ENCODE measurements at regions not wholly inside any gene's neighbourhood (a gene's known extent, or its start where the extent isn't known, plus 50 kb on each side); places are given as distances from the start of the nearest gene placed in this dataset.
A peak's percentile ranks its signal among the peaks of the same experiment; 100 is the strongest.
"Not testable (repeated sequence)": the region's sequence is repeated elsewhere in the genome, so short reads cannot be mapped to it uniquely, and the experiment has no call there.

DNA sequence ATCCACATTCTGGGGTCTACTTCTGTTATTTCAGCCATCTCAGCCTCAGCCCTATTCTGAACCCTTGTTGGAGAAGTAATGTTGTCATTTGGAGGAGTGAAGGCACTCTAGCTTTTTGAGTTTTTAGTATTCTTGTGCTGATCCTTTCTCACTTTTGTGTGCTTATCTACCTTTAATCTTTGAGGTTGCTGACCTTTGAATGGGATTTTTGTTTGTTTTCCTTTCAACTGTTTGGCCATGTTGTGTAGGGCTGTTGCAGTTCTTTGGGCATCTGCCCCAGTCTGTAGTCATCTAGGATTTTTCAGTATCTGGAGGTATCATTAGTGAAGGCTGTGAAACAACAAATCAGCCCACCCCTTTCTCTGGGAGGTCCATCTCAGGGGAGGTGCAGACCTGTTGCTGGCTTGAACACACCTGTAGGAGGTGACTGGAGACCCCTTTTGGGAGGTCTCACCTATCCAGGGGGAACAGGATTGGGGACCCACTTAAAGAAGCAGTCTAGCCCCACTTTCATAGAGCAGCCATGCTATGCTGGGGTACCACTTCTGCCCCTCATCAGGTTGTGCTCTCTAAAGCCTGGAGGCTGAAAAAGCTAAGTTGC is 1391.4 kb downstream of the UQCRFS1 start:
- DNase-seq = no peak
- no peaks in the 10 kb centered on the region for H3K27me3 Mint-ChIP-seq
- H3K36me3 Mint-ChIP-seq = peaks cover 17% of the 10 kb centered on the region
- H3K9me3 Mint-ChIP-seq = peaks cover 3 to 48% (median 14%) of the 10 kb centered on the region in 7 donors
- H3K27ac ChIP-seq (ENCODE audit: insufficient read depth, low read length, poor library complexity, severe bottlenecking) = no peak overlapping the region
- no peaks in the 10 kb centered on the region for H3K4me1 ChIP-seq (ENCODE audit: control insufficient read depth, insufficient read depth, low read length, poor library complexity, severe bottlenecking)
- H3K27me3 ChIP-seq (ENCODE audit: control insufficient read depth, insufficient read depth, low read length) = no peaks in the 10 kb centered on the region
- H3K36me3 ChIP-seq (ENCODE audit: control insufficient read depth, insufficient read depth, low read length) = no peaks in the 10 kb centered on the region
- H3K4me3 ChIP-seq (ENCODE audit: low read depth, low read length) = no peak overlapping the region
- no peak for ATAC-seq (ENCODE audit: low read depth in 2 of 2)
- H3K27ac Mint-ChIP-seq = no peak overlapping the region
- no peak overlapping the region for H3K4me3 Mint-ChIP-seq
- H3K9me3 ChIP-seq (ENCODE audit: control insufficient read depth in 2 of 2, low read length in 2 of 2) = peaks cover 4 to 20% of the 10 kb centered on the region in 2 experiments
- no peaks in the 10 kb centered on the region for H3K4me1 Mint-ChIP-seq

GRCh38 chr19:27815985-27816384 is 1397.0 kb downstream of the UQCRFS1 start:
- no peak overlapping the region for H3K4me3 Mint-ChIP-seq
- H3K27me3 ChIP-seq (ENCODE audit: control insufficient read depth, insufficient read depth, low read length) = no peaks in the 10 kb centered on the region
- ATAC-seq (ENCODE audit: low read depth in 2 of 2) = no peak
- peaks cover 0 to 2% (median 0%) of the 10 kb centered on the region in 4 donors for H3K4me1 Mint-ChIP-seq
- peaks cover 4 to 14% of the 10 kb centered on the region in 2 experiments for H3K9me3 ChIP-seq (ENCODE audit: control insufficient read depth in 2 of 2, low read length in 2 of 2)
- peaks cover 10% of the 10 kb centered on the region for H3K36me3 Mint-ChIP-seq
- no peak overlapping the region for H3K27ac ChIP-seq (ENCODE audit: insufficient read depth, low read length, poor library complexity, severe bottlenecking)
- H3K9me3 Mint-ChIP-seq = peaks cover 4 to 53% (median 11%) of the 10 kb centered on the region in 7 donors
- H3K4me3 ChIP-seq (ENCODE audit: low read depth, low read length) = no peak overlapping the region
- DNase-seq = no peak
- no peaks in the 10 kb centered on the region for H3K4me1 ChIP-seq (ENCODE audit: control insufficient read depth, insufficient read depth, low read length, poor library complexity, severe bottlenecking)
- H3K27me3 Mint-ChIP-seq = no peaks in the 10 kb centered on the region
- no peak overlapping the region for H3K27ac Mint-ChIP-seq
- no peaks in the 10 kb centered on the region for H3K36me3 ChIP-seq (ENCODE audit: control insufficient read depth, insufficient read depth, low read length)

GRCh38 chr19:27814834-27815233 is 1398.1 kb downstream of the UQCRFS1 start:
- not testable (repeated sequence) for H3K4me3 Mint-ChIP-seq
- peaks cover 6 to 52% (median 11%) of the 10 kb centered on the region in 7 donors for H3K9me3 Mint-ChIP-seq

GRCh38 chr19:27814274-27814673 is 1398.7 kb downstream of the UQCRFS1 start:
- not testable (repeated sequence) for H3K36me3 Mint-ChIP-seq; H3K27me3 ChIP-seq (ENCODE audit: control insufficient read depth, insufficient read depth, low read length); H3K36me3 ChIP-seq (ENCODE audit: control insufficient read depth, insufficient read depth, low read length); ATAC-seq (ENCODE audit: low read depth in 2 of 2); DNase-seq; H3K4me1 ChIP-seq (ENCODE audit: control insufficient read depth, insufficient read depth, low read length, poor library complexity, severe bottlenecking); H3K27me3 Mint-ChIP-seq; H3K4me3 Mint-ChIP-seq; H3K4me1 Mint-ChIP-seq; H3K4me3 ChIP-seq (ENCODE audit: low read depth, low read length); H3K27ac ChIP-seq (ENCODE audit: insufficient read depth, low read length, poor library complexity, severe bottlenecking); H3K27ac Mint-ChIP-seq
- peaks cover 7 to 14% of the 10 kb centered on the region in 2 experiments for H3K9me3 ChIP-seq (ENCODE audit: control insufficient read depth in 2 of 2, low read length in 2 of 2)
- peaks cover 6 to 52% (median 11%) of the 10 kb centered on the region in 7 donors for H3K9me3 Mint-ChIP-seq

More at GRCh38 chr19:27814834-27815233, 1398.1 kb downstream of the UQCRFS1 start:
- H3K27me3 ChIP-seq (ENCODE audit: control insufficient read depth, insufficient read depth, low read length); H3K36me3 Mint-ChIP-seq; DNase-seq; H3K36me3 ChIP-seq (ENCODE audit: control insufficient read depth, insufficient read depth, low read length); H3K27ac Mint-ChIP-seq; H3K4me3 ChIP-seq (ENCODE audit: low read depth, low read length); H3K4me1 ChIP-seq (ENCODE audit: control insufficient read depth, insufficient read depth, low read length, poor library complexity, severe bottlenecking); ATAC-seq (ENCODE audit: low read depth in 2 of 2); H3K4me1 Mint-ChIP-seq; H3K27me3 Mint-ChIP-seq; H3K27ac ChIP-seq (ENCODE audit: insufficient read depth, low read length, poor library complexity, severe bottlenecking): not testable (repeated sequence)
- H3K9me3 ChIP-seq (ENCODE audit: control insufficient read depth in 2 of 2, low read length in 2 of 2) = peaks cover 7 to 14% of the 10 kb centered on the region in 2 experiments

DNA sequence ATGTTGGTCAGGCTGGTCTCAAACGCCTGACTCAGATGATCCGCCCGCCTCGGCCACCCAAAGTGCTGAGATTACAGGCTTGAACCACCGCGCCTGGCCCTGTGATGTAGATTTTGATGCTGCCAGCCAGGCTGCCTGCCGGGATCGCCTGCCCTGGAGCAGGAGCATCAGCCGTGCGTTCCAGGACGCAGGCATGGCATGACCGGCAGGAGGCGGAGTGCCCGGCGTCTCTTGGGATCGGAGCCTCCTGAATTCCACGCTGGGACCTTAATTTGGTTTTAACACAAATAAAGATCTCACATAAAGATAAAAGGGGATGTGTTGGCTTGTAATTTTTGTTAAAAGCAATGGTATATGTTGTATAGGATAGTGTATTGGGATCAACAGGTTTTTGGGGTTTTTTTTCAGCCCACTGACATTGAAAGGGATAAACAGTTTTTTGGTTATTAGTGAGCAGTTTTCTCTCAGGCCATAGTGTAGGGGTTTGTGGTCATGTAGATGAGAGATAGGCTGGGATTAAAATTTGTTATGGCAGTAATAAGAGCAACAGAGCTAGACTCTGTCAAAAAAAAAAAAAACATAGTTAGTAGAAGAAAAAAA is 1406.4 kb downstream of the UQCRFS1 start:
- Mint-ChIP-seq H3K36me3 (peaks cover 20% of the 10 kb centered on the region), H3K4me3 (no peak overlapping the region), H3K27me3 (no peaks in the 10 kb centered on the region), H3K4me1 (peaks cover 0 to 4% (median 2%) of the 10 kb centered on the region in 4 donors), H3K9me3 (peaks cover 0 to 15% (median 3%) of the 10 kb centered on the region in 7 donors), H3K27ac (no peak overlapping the region)
- Histone ChIP-seq H3K27me3 (ENCODE audit: control insufficient read depth, insufficient read depth, low read length) (no peaks in the 10 kb centered on the region), H3K36me3 (ENCODE audit: control insufficient read depth, insufficient read depth, low read length) (peaks cover 9% of the 10 kb centered on the region), H3K4me3 (ENCODE audit: low read depth, low read length) (no peak overlapping the region), H3K9me3 (ENCODE audit: control insufficient read depth in 2 of 2, low read length in 2 of 2) (peaks cover 3 to 4% of the 10 kb centered on the region in 2 experiments), H3K27ac (ENCODE audit: insufficient read depth, low read length, poor library complexity, severe bottlenecking) (no peak overlapping the region), H3K4me1 (ENCODE audit: control insufficient read depth, insufficient read depth, low read length, poor library complexity, severe bottlenecking) (no peaks in the 10 kb centered on the region)
- DNase-seq = no peak
- ATAC-seq (ENCODE audit: low read depth in 2 of 2) = no peak

GRCh38 chr19:27805848-27806247 is 1407.1 kb downstream of the UQCRFS1 start:
- H3K27ac Mint-ChIP-seq = no peak overlapping the region
- Histone ChIP-seq H3K4me1 (ENCODE audit: control insufficient read depth, insufficient read depth, low read length, poor library complexity, severe bottlenecking) (no peaks in the 10 kb centered on the region), H3K27ac (ENCODE audit: insufficient read depth, low read length, poor library complexity, severe bottlenecking) (no peak overlapping the region), H3K4me3 (ENCODE audit: low read depth, low read length) (no peak overlapping the region), H3K27me3 (ENCODE audit: control insufficient read depth, insufficient read depth, low read length) (no peaks in the 10 kb centered on the region), H3K9me3 (ENCODE audit: control insufficient read depth in 2 of 2, low read length in 2 of 2) (peaks cover 3 to 4% of the 10 kb centered on the region in 2 experiments), H3K36me3 (ENCODE audit: control insufficient read depth, insufficient read depth, low read length) (peaks cover 9% of the 10 kb centered on the region)
- H3K4me1 Mint-ChIP-seq = peaks cover 1 to 5% (median 3%) of the 10 kb centered on the region in 4 donors
- DNase-seq = no peak
- H3K27me3 Mint-ChIP-seq = no peaks in the 10 kb centered on the region
- peaks cover 25% of the 10 kb centered on the region for H3K36me3 Mint-ChIP-seq
- no peak overlapping the region for H3K4me3 Mint-ChIP-seq
- peaks cover 0 to 15% (median 3%) of the 10 kb centered on the region in 7 donors for H3K9me3 Mint-ChIP-seq
- no peak for ATAC-seq (ENCODE audit: low read depth in 2 of 2)

DNA sequence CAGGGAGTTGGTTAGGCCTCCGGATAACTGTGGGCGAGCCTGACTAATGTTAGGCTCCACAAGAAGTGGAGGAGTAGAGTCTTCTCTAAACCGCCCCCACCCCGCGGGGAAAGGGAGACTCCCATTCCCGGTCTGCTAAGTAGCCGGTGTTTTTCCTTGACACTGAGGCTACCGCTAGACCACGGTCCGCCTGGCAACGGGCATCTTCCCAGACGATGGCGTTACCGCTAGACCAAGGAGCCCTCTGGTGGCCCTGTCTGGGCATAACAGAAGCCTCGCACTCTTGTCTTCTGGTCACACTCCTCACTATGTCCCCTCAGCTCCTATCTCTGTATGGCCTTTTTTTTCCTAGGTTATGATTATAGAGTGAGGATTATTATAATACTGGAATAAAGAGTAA is 1410.7 kb downstream of the UQCRFS1 start:
- not testable (repeated sequence) for H3K4me1 ChIP-seq (ENCODE audit: control insufficient read depth, insufficient read depth, low read length, poor library complexity, severe bottlenecking); ATAC-seq (ENCODE audit: low read depth in 2 of 2); H3K27me3 Mint-ChIP-seq; H3K9me3 ChIP-seq (ENCODE audit: control insufficient read depth in 2 of 2, low read length in 2 of 2); H3K4me3 ChIP-seq (ENCODE audit: low read depth, low read length); H3K36me3 ChIP-seq (ENCODE audit: control insufficient read depth, insufficient read depth, low read length); H3K9me3 Mint-ChIP-seq; H3K27ac ChIP-seq (ENCODE audit: insufficient read depth, low read length, poor library complexity, severe bottlenecking); H3K27me3 ChIP-seq (ENCODE audit: control insufficient read depth, insufficient read depth, low read length); H3K4me3 Mint-ChIP-seq; DNase-seq; H3K27ac Mint-ChIP-seq
- Mint-ChIP-seq H3K4me1 (peaks cover 3 to 12% (median 7%) of the 10 kb centered on the region in 4 donors), H3K36me3 (peaks cover 45% of the 10 kb centered on the region)

- ATAC-seq (ENCODE audit: low read depth in 2 of 2) (no peak), DNase-seq (no peak)
- Mint-ChIP-seq H3K27me3 (no peaks in the 10 kb centered on the region), H3K4me1 (peaks cover 1 to 38% (median 26%) of the 10 kb centered on the region in 4 donors), H3K4me3 (peak overlapping the region in 2 of 4 donors; percentile 29 to 43), H3K36me3 (peaks cover 32% of the 10 kb centered on the region), H3K9me3 (peaks cover 0 to 1% (median 0%) of the 10 kb centered on the region in 7 donors), H3K27ac (peak overlapping the region in 1 of 3 donors; percentile 49)
- H3K9me3 ChIP-seq (ENCODE audit: control insufficient read depth in 2 of 2, low read length in 2 of 2) = no peaks in the 10 kb centered on the region
- H3K27ac ChIP-seq (ENCODE audit: insufficient read depth, low read length, poor library complexity, severe bottlenecking) = peak overlapping the region; percentile 37
- H3K4me1 ChIP-seq (ENCODE audit: control insufficient read depth, insufficient read depth, low read length, poor library complexity, severe bottlenecking) = peaks cover 30% of the 10 kb centered on the region
- H3K27me3 ChIP-seq (ENCODE audit: control insufficient read depth, insufficient read depth, low read length) = no peaks in the 10 kb centered on the region
- no peak overlapping the region for H3K4me3 ChIP-seq (ENCODE audit: low read depth, low read length)
- H3K36me3 ChIP-seq (ENCODE audit: control insufficient read depth, insufficient read depth, low read length) = no peaks in the 10 kb centered on the region
Observed at GRCh38 chr19:27796540-27796939, 1416.4 kb downstream of the UQCRFS1 start.

All from CD4-positive, CD25-positive, alpha-beta regulatory T cell (primary cell).